Dermis blood vessel endothelial cell (primary cell): ENCODE measurements at regions not wholly inside any gene's neighbourhood (a gene's known extent, or its start where the extent isn't known, plus 50 kb on each side); places are given as distances from the start of the nearest gene placed in this dataset.

Experiments used
- DNase-seq: peaks from one replicate; pipeline ENCODE4 v3.0.0; 2010

GRCh38 chr6:132868057-132868456 is 53.7 kb downstream of the RPS12 start:
- DNase-seq: no peak

GRCh38 chr6:132872923-132873322 is 58.6 kb downstream of the RPS12 start:
- no peak for DNase-seq

GRCh38 chr6:132877003-132877402 is 62.6 kb downstream of the RPS12 start:
- no peak for DNase-seq

GRCh38 chr6:132887204-132887603 is 72.8 kb downstream of the RPS12 start:
- no peak for DNase-seq

- no peak for DNase-seq
These were observed 74.3 kb downstream of the RPS12 start for GRCh38 chr6:132888701-132889100.

- DNase-seq: no peak
These were observed 78.8 kb downstream of the RPS12 start for GRCh38 chr6:132892929-132893771.

GRCh38 chr6:132893772-132894490 is 79.6 kb downstream of the RPS12 start:
- DNase-seq: no peak

- no peak for DNase-seq
These were observed 84.0 kb downstream of the RPS12 start for GRCh38 chr6:132898376-132898775.

GRCh38 chr6:132900849-132901248 is 86.5 kb downstream of the RPS12 start:
- no peak for DNase-seq

GRCh38 chr6:132902901-132903300 is 88.5 kb downstream of the RPS12 start:
- no peak for DNase-seq

GRCh38 chr6:132907231-132907630 is 92.9 kb downstream of the RPS12 start:
- no peak for DNase-seq

- no peak for DNase-seq
These were observed 93.5 kb downstream of the RPS12 start for GRCh38 chr6:132907914-132908313.

GRCh38 chr6:132909742-132910141 is 95.4 kb downstream of the RPS12 start:
- no peak for DNase-seq

GRCh38 chr6:132910759-132911158 is 96.4 kb downstream of the RPS12 start:
- DNase-seq: no peak

GRCh38 chr6:132919045-132919860 is 104.9 kb downstream of the RPS12 start:
- DNase-seq: no peak

GRCh38 chr6:132927713-132928112 is 113.3 kb downstream of the RPS12 start:
- no peak for DNase-seq

GRCh38 chr6:132929141-132929540 is 114.8 kb downstream of the RPS12 start:
- no peak for DNase-seq

GRCh38 chr6:132931313-132931712 is 116.9 kb downstream of the RPS12 start:
- no peak for DNase-seq

GRCh38 chr6:132931936-132932514 is 117.7 kb downstream of the RPS12 start:
- no peak for DNase-seq

GRCh38 chr6:132932588-132932987 is 118.2 kb downstream of the RPS12 start:
- DNase-seq: no peak

GRCh38 chr6:132933090-132933489 is 118.7 kb downstream of the RPS12 start:
- no peak for DNase-seq

- DNase-seq: no peak
These were observed 120.1 kb downstream of the RPS12 start for GRCh38 chr6:132934496-132934895.

- DNase-seq: no peak
These were observed 122.3 kb downstream of the RPS12 start for GRCh38 chr6:132936646-132937045.
